Spleen (tissue), 7 donors: ENCODE measurements at regions not wholly inside any gene's neighbourhood (a gene's known extent, or its start where the extent isn't known, plus 50 kb on each side); places are given as distances from the start of the nearest gene placed in this dataset.
"Not testable (repeated sequence)": the region's sequence is repeated elsewhere in the genome, so short reads cannot be mapped to it uniquely, and the experiment has no call there.

Source experiments
- POLR2A ChIP-seq, 3 donors: fragments of 450-650 bp; IDR thresholded peaks; one replicate each; pipeline ENCODE4 v1.5.1; 2017; ENCODE audit warnings: antibody characterized with exemption in 3 of 3, mild to moderate bottlenecking in 1 of 3
- TF ChIP-seq, protein P1 (sequence below), 11 experiments: fragments of 200-600 bp in 7 of 11; fragments of 450-650 bp in 4 of 11; sonication (generic) in 4 of 11; IDR thresholded peaks in 8 of 11; conservative IDR thresholded peaks in 3 of 11; 1 replicate in 7 of 11; 2 replicates in 4 of 11; pipeline versions ENCODE4 v1.4.0 to v1.8.0; 2016 to 2021; ENCODE audit warnings: antibody characterized with exemption in 11 of 11, inconsistent platforms in 4 of 11, mild to moderate bottlenecking in 1 of 11
- donor health status: DM: no; HTN: no; CAD: no; lungs with moderate emphysema.
- donor health status: DM: no; HTN: no; CAD: no.
- donor health status: DM: no; HTN: no; CAD: no.

DNA sequence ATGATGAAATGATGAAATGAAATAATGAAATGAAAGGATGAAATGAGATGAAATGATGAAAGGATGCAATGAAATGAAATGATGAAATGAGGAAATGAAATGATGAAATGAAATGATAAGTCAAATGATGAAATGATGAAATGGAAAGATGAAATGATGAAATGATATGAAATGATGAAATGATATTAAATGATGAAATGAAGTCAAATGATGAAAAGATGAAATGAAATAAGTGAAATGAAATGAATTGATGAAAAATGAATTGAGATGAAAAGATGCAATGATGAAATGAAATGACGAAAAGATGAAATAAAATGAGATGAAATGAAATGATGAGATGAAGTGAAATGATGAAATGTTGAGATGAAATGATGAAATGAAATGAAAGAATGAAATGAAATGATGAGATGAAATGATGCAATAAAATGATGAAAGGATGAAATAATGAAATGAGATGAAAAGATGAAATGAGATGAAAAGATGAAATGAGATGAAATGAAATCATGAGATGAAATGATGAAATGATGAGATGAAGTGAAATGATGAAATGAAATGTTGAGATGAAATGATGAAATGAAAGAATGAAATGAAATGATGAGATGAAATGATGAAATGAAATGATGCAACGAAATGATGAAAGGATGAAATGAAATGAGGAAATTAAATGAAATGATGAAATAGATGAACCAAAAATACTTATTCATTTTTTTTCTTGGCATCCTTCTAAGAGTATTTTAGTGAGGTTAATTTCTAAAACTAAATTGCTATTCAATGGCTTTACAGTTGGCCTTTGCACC lies 139.8 kb upstream of the ERV3-1 start:
- TF ChIP-seq, protein P1, sequence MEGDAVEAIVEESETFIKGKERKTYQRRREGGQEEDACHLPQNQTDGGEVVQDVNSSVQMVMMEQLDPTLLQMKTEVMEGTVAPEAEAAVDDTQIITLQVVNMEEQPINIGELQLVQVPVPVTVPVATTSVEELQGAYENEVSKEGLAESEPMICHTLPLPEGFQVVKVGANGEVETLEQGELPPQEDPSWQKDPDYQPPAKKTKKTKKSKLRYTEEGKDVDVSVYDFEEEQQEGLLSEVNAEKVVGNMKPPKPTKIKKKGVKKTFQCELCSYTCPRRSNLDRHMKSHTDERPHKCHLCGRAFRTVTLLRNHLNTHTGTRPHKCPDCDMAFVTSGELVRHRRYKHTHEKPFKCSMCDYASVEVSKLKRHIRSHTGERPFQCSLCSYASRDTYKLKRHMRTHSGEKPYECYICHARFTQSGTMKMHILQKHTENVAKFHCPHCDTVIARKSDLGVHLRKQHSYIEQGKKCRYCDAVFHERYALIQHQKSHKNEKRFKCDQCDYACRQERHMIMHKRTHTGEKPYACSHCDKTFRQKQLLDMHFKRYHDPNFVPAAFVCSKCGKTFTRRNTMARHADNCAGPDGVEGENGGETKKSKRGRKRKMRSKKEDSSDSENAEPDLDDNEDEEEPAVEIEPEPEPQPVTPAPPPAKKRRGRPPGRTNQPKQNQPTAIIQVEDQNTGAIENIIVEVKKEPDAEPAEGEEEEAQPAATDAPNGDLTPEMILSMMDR (IDR thresholded peaks at IDR 0.05 in 8 of 11, conservative IDR thresholded peaks at IDR 0.05 in 3 of 11), result not testable (repeated sequence)
- not testable (repeated sequence) for TF ChIP-seq POLR2A (IDR thresholded peaks at IDR 0.05)
